ENCODE measurements at regions not wholly inside any gene's neighbourhood (a gene's known extent, or its start where the extent isn't known, plus 50 kb on each side); places are given as distances from the start of the nearest gene placed in this dataset.
"Not testable (repeated sequence)": the region's sequence is repeated elsewhere in the genome, so short reads cannot be mapped to it uniquely, and the experiment has no call there.

- DNase-seq (ENCODE audit: low read depth in 3 of 3), result no peak
These were observed 138.0 kb upstream of the TOP1 start for GRCh38 chr20:40890635-40891034.

- DNase-seq (ENCODE audit: low read depth in 3 of 3), result no peak
These were observed 137.3 kb upstream of the TOP1 start for GRCh38 chr20:40891351-40891750.

- DNase-seq (ENCODE audit: low read depth in 3 of 3), result no peak
These were observed 136.0 kb upstream of the TOP1 start for GRCh38 chr20:40892642-40893041.

- no peak for DNase-seq (ENCODE audit: low read depth in 3 of 3)
These were observed 134.9 kb upstream of the TOP1 start for GRCh38 chr20:40893610-40894236.

- no peak for DNase-seq (ENCODE audit: low read depth in 3 of 3)
These were observed 134.4 kb upstream of the TOP1 start for GRCh38 chr20:40894237-40894630.

GRCh38 chr20:40895182-40895581, 133.4 kb upstream of the TOP1 start:
- no peak for DNase-seq (ENCODE audit: low read depth in 3 of 3)

GRCh38 chr20:40896814-40897700, 131.6 kb upstream of the TOP1 start:
- DNase-seq (ENCODE audit: low read depth in 3 of 3), result no peak

- DNase-seq (ENCODE audit: low read depth in 3 of 3), result no peak
These were observed 129.3 kb upstream of the TOP1 start for GRCh38 chr20:40899344-40899743.

- DNase-seq (ENCODE audit: low read depth in 3 of 3), result no peak
These were observed 127.9 kb upstream of the TOP1 start for GRCh38 chr20:40900666-40901215.

- DNase-seq (ENCODE audit: low read depth in 3 of 3), result no peak
These were observed 126.0 kb upstream of the TOP1 start for GRCh38 chr20:40902661-40903060.

GRCh38 chr20:40908309-40908708, 120.3 kb upstream of the TOP1 start:
- DNase-seq (ENCODE audit: low read depth in 3 of 3), result no peak

GRCh38 chr20:40909489-40909888, 119.1 kb upstream of the TOP1 start:
- not testable (repeated sequence) for DNase-seq (ENCODE audit: low read depth in 3 of 3)

GRCh38 chr20:40910436-40910835, 118.2 kb upstream of the TOP1 start:
- not testable (repeated sequence) for DNase-seq (ENCODE audit: low read depth in 3 of 3)

GRCh38 chr20:40911152-40911551, 117.5 kb upstream of the TOP1 start:
- DNase-seq (ENCODE audit: low read depth in 3 of 3), result not testable (repeated sequence)

GRCh38 chr20:40913224-40914185, 115.1 kb upstream of the TOP1 start:
- DNase-seq (ENCODE audit: low read depth in 3 of 3), result no peak

- DNase-seq (ENCODE audit: low read depth in 3 of 3), result no peak
These were observed 112.9 kb upstream of the TOP1 start for GRCh38 chr20:40915756-40916155.

- DNase-seq (ENCODE audit: low read depth in 3 of 3), result no peak
These were observed 112.3 kb upstream of the TOP1 start for GRCh38 chr20:40916276-40916675.

- no peak for DNase-seq (ENCODE audit: low read depth in 3 of 3)
These were observed 108.3 kb upstream of the TOP1 start for GRCh38 chr20:40920291-40920690.

GRCh38 chr20:40922865-40923264, 105.8 kb upstream of the TOP1 start:
- no peak for DNase-seq (ENCODE audit: low read depth in 3 of 3)

- DNase-seq (ENCODE audit: low read depth in 3 of 3), result no peak
These were observed 102.7 kb upstream of the TOP1 start for GRCh38 chr20:40925829-40926510.

- no peak for DNase-seq (ENCODE audit: low read depth in 3 of 3)
These were observed 101.7 kb upstream of the TOP1 start for GRCh38 chr20:40926928-40927327.

All from stimulated activated CD4-positive, alpha-beta T cell treated with anti-CD3 and anti-CD28 coated beads, TNF-alpha, amount 100 ng/mL, for 48 hours (primary cell).